Mesendoderm (in vitro differentiated cells): ENCODE measurements at regions not wholly inside any gene's neighbourhood (a gene's known extent, or its start where the extent isn't known, plus 50 kb on each side); places are given as distances from the start of the nearest gene placed in this dataset.

ENCODE experiments used
- DNase-seq: peaks from one replicate; pipeline ENCODE4 v3.0.0; 2013
- H2AK5ac ChIP-seq: 2 replicates; pipeline ENCODE4 v1.6.1; 2013; ENCODE audit warnings: low read length, inconsistent platforms
- H2BK120ac ChIP-seq: 2 replicates; pipeline ENCODE4 v1.6.1; 2013; ENCODE audit warnings: low read depth, mild to moderate bottlenecking, low read length, moderate library complexity, mixed read lengths
- H2BK15ac ChIP-seq: replicated peaks from 2 replicates; pipeline ENCODE4 v1.6.1; 2013; ENCODE audit warnings: low read depth, mild to moderate bottlenecking, moderate library complexity
- H2BK5ac ChIP-seq: 2 replicates; pipeline ENCODE4 v1.6.1; 2013; ENCODE audit warnings: low read length, inconsistent platforms
- H3K18ac ChIP-seq: 2 replicates; pipeline ENCODE4 v1.6.1; 2013; ENCODE audit warnings: mild to moderate bottlenecking, low read length, mixed read lengths
- H3K23ac ChIP-seq: one replicate; pipeline ENCODE4 v1.6.1; 2013; ENCODE audit warnings: low read length
- H3K27ac ChIP-seq: 2 replicates; pipeline ENCODE4 v1.5.1; 2013; ENCODE audit warnings: low read depth, mild to moderate bottlenecking, inconsistent platforms, low read length, moderate library complexity
- H3K27me3 ChIP-seq: 2 replicates; pipeline ENCODE4 v1.6.1; 2013; ENCODE audit warnings: low read length, control low read depth, mild to moderate bottlenecking, inconsistent platforms; ENCODE audit not compliant: insufficient read depth, poor library complexity
- H3K36me3 ChIP-seq: 2 replicates; pipeline ENCODE4 v1.6.1; 2013; ENCODE audit warnings: low read length, inconsistent platforms; ENCODE audit not compliant: control insufficient read depth, insufficient read depth
- H3K4ac ChIP-seq: one replicate; pipeline ENCODE4 v1.6.1; 2013; ENCODE audit warnings: low read depth, mild to moderate bottlenecking, low read length, moderate library complexity
- H3K4me1 ChIP-seq: 2 replicates; pipeline ENCODE4 v1.6.1; 2013; ENCODE audit warnings: low read depth, low read length, inconsistent platforms; ENCODE audit not compliant: control insufficient read depth
- H3K4me2 ChIP-seq: 2 replicates; pipeline ENCODE4 v1.6.1; 2013; ENCODE audit warnings: low read length
- H3K4me3 ChIP-seq: 2 replicates; pipeline ENCODE4 v1.5.1; 2013; ENCODE audit warnings: mild to moderate bottlenecking, low read length
- H3K56ac ChIP-seq: one replicate; pipeline ENCODE4 v1.6.1; 2013; ENCODE audit warnings: low read length
- H3K79me1 ChIP-seq: 2 replicates; pipeline ENCODE4 v1.6.1; 2013; ENCODE audit warnings: low read length, inconsistent platforms
- H3K79me2 ChIP-seq: 2 replicates; pipeline ENCODE4 v1.6.1; 2013; ENCODE audit warnings: mild to moderate bottlenecking, low read length; ENCODE audit not compliant: control insufficient read depth, insufficient read depth
- H3K9ac ChIP-seq: 2 replicates; pipeline ENCODE4 v1.6.1; 2013; ENCODE audit warnings: low read length, inconsistent platforms
- H4K5ac ChIP-seq: one replicate; pipeline ENCODE4 v1.6.1; 2013; ENCODE audit warnings: low read length
- H4K8ac ChIP-seq: one replicate; pipeline ENCODE4 v1.6.1; 2013; ENCODE audit warnings: low read depth, mild to moderate bottlenecking, control low read depth, low read length, moderate library complexity
- WGBS: extraction: QIAGEN DNeasy Blood & Tissue Kit; methylation state at CpG from one replicate; pipeline ENCODE4 v1.1.7; 2013; ENCODE audit warnings: low lambda C conversion rate, missing lambda C conversion rate; ENCODE audit not compliant: insufficient coverage; ENCODE audit errors: extremely low coverage; 5-methylcytosine and 5-hydroxymethylcytosine counted together

- Histone ChIP-seq H4K8ac (no peak overlapping the region), H3K18ac (no peak overlapping the region), H3K4me3 (no peak overlapping the region), H3K79me1 (no peaks in the 10 kb centered on the region), H3K56ac (no peak overlapping the region), H2BK120ac (no peak overlapping the region), H3K79me2 (no peaks in the 10 kb centered on the region), H3K36me3 (no peaks in the 10 kb centered on the region), H3K4me1 (no peaks in the 10 kb centered on the region), H3K4me2 (no peak overlapping the region), H3K9ac (no peak overlapping the region), H3K4ac (no peak overlapping the region), H2AK5ac (no peak overlapping the region), H3K27ac (no peak overlapping the region), H2BK15ac (no peak overlapping the region), H3K23ac (no peak overlapping the region), H3K27me3 (no peaks in the 10 kb centered on the region), H2BK5ac (no peak overlapping the region), H4K5ac (no peak overlapping the region)
- DNase-seq = no peak
Measured at GRCh38 chr6:113736978-113737377, 120.2 kb upstream of the MARCKS start.

DNA sequence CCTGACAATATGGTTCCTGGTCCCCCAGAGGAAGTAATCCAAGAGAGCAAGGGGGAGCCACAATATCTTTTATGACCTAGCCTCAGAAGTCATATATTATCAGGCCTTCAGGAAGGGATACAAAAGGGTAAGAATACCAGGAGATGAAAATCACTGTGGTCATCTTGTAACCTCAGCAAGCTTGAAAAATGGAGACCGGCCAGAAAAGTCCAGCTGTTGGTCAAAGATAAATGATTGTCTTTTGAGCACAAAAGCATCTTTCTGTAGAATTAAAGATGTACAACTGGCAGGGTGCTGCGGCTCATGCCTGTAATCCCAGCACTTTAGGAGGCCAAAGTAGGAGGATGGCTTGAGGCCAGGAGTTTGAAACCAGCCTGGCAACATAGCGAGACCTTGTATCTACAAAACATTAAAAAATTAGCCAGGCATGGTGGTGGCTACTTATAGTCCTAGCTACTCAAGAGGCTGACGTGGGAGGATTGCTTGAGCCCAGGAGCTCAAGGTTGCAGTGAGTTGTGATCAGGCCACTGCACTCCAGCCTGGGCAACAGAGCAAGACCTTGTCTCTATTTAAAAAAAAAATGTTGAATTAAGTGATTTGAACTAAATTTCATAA, 118.0 kb upstream of the MARCKS start:
- no peak overlapping the region for H3K4me2 ChIP-seq
- H2BK5ac ChIP-seq = no peak overlapping the region
- no peak overlapping the region for H2BK15ac ChIP-seq

DNA sequence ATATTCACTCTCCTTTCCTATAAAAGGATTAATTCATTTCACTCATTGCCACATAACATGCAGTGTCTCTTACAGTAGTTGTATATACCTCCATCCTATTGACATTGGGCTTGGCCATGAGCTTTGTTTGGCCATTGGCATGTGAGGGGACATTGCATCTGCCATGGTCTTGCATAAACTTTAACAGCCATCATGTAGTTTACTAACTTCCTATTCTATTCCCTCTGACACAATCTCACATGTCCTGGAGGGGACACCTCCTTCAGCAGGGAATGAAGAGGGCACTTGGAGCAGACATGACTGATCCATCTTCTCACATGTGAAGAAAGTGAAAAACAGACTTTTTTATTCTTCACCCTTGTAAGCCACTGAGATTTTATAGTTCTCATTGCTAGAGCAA, 115.5 kb upstream of the MARCKS start:
- Histone ChIP-seq H2BK15ac (no peak overlapping the region), H3K4me2 (no peak overlapping the region), H3K56ac (no peak overlapping the region), H2BK120ac (no peak overlapping the region), H3K36me3 (no peaks in the 10 kb centered on the region), H3K23ac (no peak overlapping the region), H3K4ac (no peak overlapping the region), H2BK5ac (no peak overlapping the region), H3K79me1 (no peaks in the 10 kb centered on the region), H3K27ac (no peak overlapping the region), H3K9ac (no peak overlapping the region), H3K79me2 (no peaks in the 10 kb centered on the region), H3K27me3 (no peaks in the 10 kb centered on the region), H2AK5ac (no peak overlapping the region), H3K4me3 (no peak overlapping the region), H3K18ac (no peak overlapping the region), H4K5ac (no peak overlapping the region), H4K8ac (no peak overlapping the region), H3K4me1 (no peaks in the 10 kb centered on the region)
- no peak for DNase-seq

More for the DNA sequence above, 118.0 kb upstream of the MARCKS start:
- no peak for DNase-seq
- Histone ChIP-seq H2BK120ac (no peak overlapping the region), H3K79me1 (no peaks in the 10 kb centered on the region), H3K4ac (no peak overlapping the region), H4K8ac (no peak overlapping the region), H3K9ac (no peak overlapping the region), H3K27me3 (no peaks in the 10 kb centered on the region), H3K79me2 (no peaks in the 10 kb centered on the region), H3K36me3 (no peaks in the 10 kb centered on the region), H4K5ac (no peak overlapping the region), H3K56ac (no peak overlapping the region), H3K4me3 (no peak overlapping the region), H3K4me1 (no peaks in the 10 kb centered on the region), H3K27ac (no peak overlapping the region), H3K18ac (no peak overlapping the region), H3K23ac (no peak overlapping the region), H2AK5ac (no peak overlapping the region)
- no CpG with 5 or more reads among the region's 4 CpGs for WGBS

DNA sequence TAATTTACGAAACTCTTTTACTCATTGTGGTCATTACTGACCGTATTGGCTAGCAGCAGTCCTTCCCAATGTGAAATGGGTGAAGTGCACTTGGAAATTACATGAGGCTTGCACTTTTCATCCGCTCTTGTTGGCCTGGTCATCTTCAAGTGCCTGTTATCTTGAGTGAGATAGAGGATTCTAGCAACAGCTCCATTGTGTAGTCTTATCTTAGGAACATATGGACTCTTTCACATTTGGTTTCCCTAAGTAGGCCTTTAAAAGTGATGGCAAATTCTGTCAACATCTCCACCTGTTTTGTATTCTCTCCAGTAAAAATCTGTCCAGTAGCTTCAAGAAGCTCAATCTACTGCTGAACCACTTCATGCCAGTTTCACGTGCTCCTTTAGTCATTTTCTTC, 114.8 kb upstream of the MARCKS start:
- H3K9ac ChIP-seq = no peak overlapping the region
- WGBS = no CpG with 5 or more reads among the region's 4 CpGs
- no peaks in the 10 kb centered on the region for H3K79me2 ChIP-seq
- H3K4me3 ChIP-seq = no peak overlapping the region
- H3K4ac ChIP-seq = no peak overlapping the region
- no peak overlapping the region for H3K23ac ChIP-seq
- no peak overlapping the region for H2BK15ac ChIP-seq
- H3K4me2 ChIP-seq = no peak overlapping the region
- DNase-seq = no peak
- H4K5ac ChIP-seq = no peak overlapping the region
- H3K56ac ChIP-seq = no peak overlapping the region
- H2BK120ac ChIP-seq = no peak overlapping the region
- H4K8ac ChIP-seq = no peak overlapping the region
- H3K4me1 ChIP-seq = no peaks in the 10 kb centered on the region
- H3K36me3 ChIP-seq = no peaks in the 10 kb centered on the region
- H3K79me1 ChIP-seq = no peaks in the 10 kb centered on the region
- H2BK5ac ChIP-seq = no peak overlapping the region
- no peaks in the 10 kb centered on the region for H3K27me3 ChIP-seq
- no peak overlapping the region for H2AK5ac ChIP-seq
- H3K27ac ChIP-seq = no peak overlapping the region
- no peak overlapping the region for H3K18ac ChIP-seq

GRCh38 chr6:113744861-113745260, 112.3 kb upstream of the MARCKS start:
- no peak overlapping the region for H2BK5ac ChIP-seq
- no peak overlapping the region for H3K23ac ChIP-seq
- H2AK5ac ChIP-seq = no peak overlapping the region
- no peak overlapping the region for H3K4ac ChIP-seq
- no CpG with 5 or more reads among the region's 3 CpGs for WGBS
- no peak overlapping the region for H4K8ac ChIP-seq
- H3K79me2 ChIP-seq = no peaks in the 10 kb centered on the region
- no peaks in the 10 kb centered on the region for H3K27me3 ChIP-seq
- no peak for DNase-seq
- H3K9ac ChIP-seq = no peak overlapping the region
- no peak overlapping the region for H3K4me2 ChIP-seq
- no peaks in the 10 kb centered on the region for H3K36me3 ChIP-seq
- no peak overlapping the region for H2BK15ac ChIP-seq
- no peaks in the 10 kb centered on the region for H3K79me1 ChIP-seq
- H2BK120ac ChIP-seq = no peak overlapping the region
- no peak overlapping the region for H3K4me3 ChIP-seq
- no peak overlapping the region for H4K5ac ChIP-seq
- no peak overlapping the region for H3K27ac ChIP-seq
- no peaks in the 10 kb centered on the region for H3K4me1 ChIP-seq
- H3K18ac ChIP-seq = no peak overlapping the region
- no peak overlapping the region for H3K56ac ChIP-seq

DNA sequence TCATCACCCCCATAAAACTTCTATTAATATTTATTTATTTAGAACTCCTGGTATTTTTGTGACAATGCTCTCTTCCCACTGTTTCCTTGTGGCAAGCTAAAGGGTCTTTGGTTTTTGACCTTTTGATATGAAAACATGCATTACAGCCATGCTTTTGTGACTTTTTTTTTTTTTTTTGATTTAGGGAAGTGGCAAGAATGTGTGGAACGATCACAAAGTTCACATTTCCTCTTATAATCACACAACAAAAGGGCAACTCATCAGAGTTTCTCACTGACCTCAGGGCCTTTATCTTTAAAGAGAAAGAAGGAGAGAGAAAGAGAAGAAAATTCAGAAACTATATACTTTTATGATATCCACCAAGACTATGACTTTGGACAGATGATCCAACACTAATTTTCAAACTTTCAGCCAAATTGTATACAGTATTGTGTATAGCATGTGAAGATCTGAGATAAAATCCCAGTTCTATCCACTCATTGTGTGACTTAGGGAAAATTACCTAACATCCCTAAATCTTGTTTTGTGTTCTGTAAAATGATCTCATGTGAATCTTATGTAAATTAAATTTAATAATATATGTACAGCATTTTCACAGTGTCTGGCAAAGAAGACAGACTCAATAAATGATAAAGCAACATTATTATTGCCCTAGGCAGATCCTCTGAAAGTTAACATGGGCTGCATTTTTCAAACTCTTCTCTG, 106.8 kb upstream of the MARCKS start:
- Histone ChIP-seq H3K36me3 (no peaks in the 10 kb centered on the region), H3K79me1 (no peaks in the 10 kb centered on the region), H2AK5ac (no peak overlapping the region), H3K79me2 (no peaks in the 10 kb centered on the region), H3K4me3 (no peak overlapping the region), H2BK120ac (no peak overlapping the region), H2BK5ac (no peak overlapping the region), H3K9ac (no peak overlapping the region), H3K23ac (no peak overlapping the region), H3K56ac (no peak overlapping the region), H2BK15ac (no peak overlapping the region), H3K4ac (no peak overlapping the region), H3K4me2 (no peak overlapping the region), H3K4me1 (no peaks in the 10 kb centered on the region), H4K8ac (no peak overlapping the region), H3K27ac (no peak overlapping the region), H4K5ac (no peak overlapping the region), H3K18ac (no peak overlapping the region), H3K27me3 (no peaks in the 10 kb centered on the region)
- WGBS = no CpG with 5 or more reads among the region's 1 CpG
- no peak for DNase-seq
